Astrocyte of the hippocampus (primary cell): ENCODE measurements at regions not wholly inside any gene's neighbourhood (a gene's known extent, or its start where the extent isn't known, plus 50 kb on each side); places are given as distances from the start of the nearest gene placed in this dataset.
"Not testable (repeated sequence)": the region's sequence is repeated elsewhere in the genome, so short reads cannot be mapped to it uniquely, and the experiment has no call there.

Experiments used
- DNase-seq: peaks from one replicate; pipeline ENCODE4 v3.0.0; 2011; ENCODE audit warnings: low read depth, low spot score

GRCh38 chr2:42999391-42999841, 207.0 kb upstream of the HAAO start:
- no peak for DNase-seq

GRCh38 chr2:42998721-42999120, 206.3 kb upstream of the HAAO start:
- no peak for DNase-seq

GRCh38 chr2:42996528-42996927, 204.1 kb upstream of the HAAO start:
- no peak for DNase-seq

- DNase-seq = no peak
Measured at GRCh38 chr2:42995752-42996422, 203.5 kb upstream of the HAAO start.

- not testable (repeated sequence) for DNase-seq
Measured at GRCh38 chr2:42989283-42990081, 197.1 kb upstream of the HAAO start.

GRCh38 chr2:42988055-42988454, 195.7 kb upstream of the HAAO start:
- not testable (repeated sequence) for DNase-seq

GRCh38 chr2:42987112-42987922, 194.9 kb upstream of the HAAO start:
- DNase-seq = peak; percentile 17

DNA sequence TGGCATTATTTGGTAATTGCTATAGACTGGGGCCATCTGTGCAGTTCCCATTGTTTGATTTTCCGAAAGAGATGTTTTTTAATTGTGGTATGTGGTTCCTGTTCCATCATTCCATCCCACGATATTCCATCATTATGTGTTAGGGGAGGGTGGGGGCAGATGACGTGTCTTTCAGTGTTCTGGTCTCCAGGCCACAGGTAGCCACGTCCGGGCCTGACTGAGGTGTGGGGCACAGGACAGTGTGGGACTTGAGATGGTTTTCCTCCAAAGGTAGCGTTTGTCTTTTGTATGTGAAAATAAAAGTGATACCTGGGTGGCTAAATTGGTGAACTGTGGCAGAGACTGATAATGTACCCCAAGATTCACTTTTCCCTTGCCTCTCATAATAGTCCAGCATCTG, 192.2 kb upstream of the HAAO start:
- no peak for DNase-seq

DNA sequence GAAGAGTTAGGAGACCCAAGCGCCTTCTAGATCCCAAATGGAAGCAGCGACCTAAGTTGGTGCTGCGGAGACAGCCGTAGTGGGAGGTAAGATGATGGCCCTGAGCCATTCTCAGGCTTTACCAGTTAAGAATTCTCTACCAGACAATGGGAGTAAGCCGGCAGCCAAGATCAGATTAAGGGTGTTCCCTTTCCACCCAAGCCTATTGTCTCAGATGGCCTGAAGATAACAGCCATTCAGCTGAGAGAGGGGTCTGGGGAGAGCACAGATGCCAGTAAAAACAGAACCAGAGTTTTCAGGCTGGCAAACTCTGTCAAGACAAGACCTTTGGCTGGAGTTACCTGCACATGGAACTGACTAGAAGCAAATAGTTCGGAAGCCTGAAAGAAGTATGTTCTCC, 191.7 kb upstream of the HAAO start:
- DNase-seq = no peak

DNA sequence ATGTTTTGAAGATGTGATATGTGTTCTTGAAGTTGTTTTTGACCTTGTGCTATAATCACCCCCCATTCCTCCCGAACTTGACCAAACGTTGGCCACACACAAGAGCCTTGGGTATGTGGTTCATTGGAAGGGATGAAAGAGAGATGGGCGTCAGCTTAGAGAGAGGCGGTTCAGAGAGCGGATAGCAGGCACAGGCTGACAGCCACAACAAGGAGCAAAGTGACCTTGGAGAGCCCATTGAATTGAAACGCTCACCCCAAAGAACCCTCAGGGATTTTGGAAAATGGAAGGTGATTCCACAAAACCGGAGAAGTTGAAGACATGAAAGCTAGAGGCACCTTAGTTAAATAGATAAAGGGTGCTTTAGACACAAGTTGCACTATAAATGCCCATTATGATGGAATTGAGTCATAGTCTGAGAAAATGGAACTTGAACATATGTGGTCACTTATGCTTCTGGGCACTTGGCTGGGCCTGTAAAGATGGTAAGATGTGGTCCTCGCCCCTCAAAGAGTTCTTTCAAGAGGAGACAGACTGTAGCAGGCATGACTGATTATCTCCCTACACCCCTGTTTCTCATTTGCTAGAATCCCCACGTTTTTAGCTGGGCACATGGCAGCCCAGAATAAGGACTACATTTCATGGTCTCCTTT, 188.5 kb upstream of the HAAO start:
- no peak for DNase-seq

- DNase-seq = no peak
Measured at GRCh38 chr2:42979870-42980763, 187.7 kb upstream of the HAAO start.

GRCh38 chr2:42979416-42979869, 187.1 kb upstream of the HAAO start:
- DNase-seq = no peak

DNA sequence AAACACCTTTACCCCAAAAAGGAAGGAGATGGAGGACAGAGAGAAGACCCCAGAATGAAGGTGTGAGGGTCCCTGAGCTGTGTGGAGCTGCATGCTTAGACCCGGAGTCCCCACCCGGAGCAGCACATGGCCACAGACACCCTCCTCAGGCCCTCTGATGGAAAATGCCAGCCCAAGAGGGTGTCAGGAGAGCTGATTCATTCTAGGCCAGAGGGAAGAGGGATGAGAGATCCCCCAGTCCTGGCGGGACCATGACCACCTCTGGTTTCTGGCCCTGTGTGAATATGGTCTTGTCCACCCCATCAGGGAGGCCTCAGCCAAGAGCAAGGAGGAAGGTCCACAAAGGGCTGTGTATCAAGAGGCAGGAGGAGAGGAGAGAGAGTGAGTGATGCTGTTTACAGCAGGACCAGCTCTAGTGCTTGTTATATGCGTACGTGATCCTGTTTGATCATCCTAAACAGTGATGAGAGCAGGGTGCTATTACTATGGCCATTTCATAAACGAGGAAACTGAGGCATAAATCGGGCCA, 186.6 kb upstream of the HAAO start:
- DNase-seq = no peak

- no peak for DNase-seq
Measured at GRCh38 chr2:42978175-42978886, 185.9 kb upstream of the HAAO start.

- no peak for DNase-seq
Measured at GRCh38 chr2:42977270-42978174, 185.1 kb upstream of the HAAO start.

- no peak for DNase-seq
Measured at GRCh38 chr2:42976351-42976750, 184.0 kb upstream of the HAAO start.

DNA sequence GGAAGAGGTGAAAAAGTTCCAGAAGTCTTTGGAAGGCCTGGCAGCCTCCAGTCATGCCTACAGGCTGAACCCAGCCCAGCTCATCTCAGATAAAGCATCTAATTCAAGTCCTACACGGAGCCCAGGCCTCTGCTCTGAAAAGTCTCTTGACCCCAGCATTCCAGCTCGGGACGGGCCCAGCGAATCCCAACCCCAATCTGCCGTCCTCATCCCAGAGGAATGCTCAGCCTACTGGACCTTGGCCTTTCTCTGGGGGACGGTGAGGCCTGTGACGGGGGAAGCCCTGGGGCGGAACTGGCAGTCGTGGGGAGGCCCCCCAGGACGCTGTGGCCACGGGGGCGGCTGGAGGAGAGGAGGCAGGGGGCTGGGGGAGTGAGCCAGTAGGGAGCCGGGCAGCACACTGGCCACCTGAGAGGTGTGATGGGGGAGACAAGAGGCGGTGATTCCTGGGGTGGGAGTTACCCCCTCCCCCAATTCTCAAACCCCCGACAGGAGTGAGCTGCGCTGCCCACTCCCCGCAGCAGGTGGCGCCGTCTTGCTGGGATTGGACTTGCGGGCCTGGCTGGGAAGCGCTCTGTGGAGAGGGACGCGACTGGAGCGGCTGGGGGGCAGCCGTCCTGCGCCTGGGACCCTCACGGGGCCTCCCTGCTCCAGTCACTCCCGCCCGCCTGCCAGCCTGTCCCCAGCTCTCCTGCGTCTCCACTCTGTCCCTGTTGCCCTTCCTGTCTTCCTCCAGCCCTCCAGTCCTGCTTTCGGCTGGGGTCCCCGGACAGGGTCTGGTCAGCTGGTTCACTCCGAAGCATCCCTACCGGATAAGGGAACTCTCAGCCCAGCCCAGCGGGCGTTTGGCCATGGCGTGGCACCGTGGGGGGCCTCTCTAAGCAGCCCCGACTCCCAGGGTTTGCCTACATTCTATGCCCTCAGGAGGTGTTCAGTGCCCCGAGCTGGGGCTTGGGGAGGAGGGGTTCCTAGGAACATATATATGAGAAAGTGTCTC, 182.6 kb upstream of the HAAO start:
- DNase-seq = peak; percentile 90
